ENCODE measurements at regions not wholly inside any gene's neighbourhood (a gene's known extent, or its start where the extent isn't known, plus 50 kb on each side); places are given as distances from the start of the nearest gene placed in this dataset.

DNA sequence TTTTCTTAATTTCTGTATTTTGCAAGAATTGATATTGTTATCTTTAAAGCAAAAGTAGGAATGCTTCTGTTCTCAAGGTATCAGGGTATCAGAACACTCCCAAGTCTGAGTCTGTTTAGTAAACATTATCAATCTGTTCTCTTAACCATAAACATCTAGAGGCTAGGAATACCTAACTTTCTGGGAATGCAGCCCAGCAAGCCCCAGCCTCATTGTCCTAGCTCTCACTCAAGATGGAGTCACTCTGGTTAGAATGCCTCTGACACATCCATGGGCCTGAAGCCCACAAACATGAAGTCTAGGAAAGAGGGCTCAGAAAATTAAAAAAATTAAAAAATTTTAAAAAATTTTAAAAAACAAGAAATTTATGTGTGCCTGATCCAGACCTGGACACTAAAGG is 315.1 kb upstream of the DKK2 start:
- Histone ChIP-seq H4K20me1 (ENCODE audit: insufficient read depth, poor library complexity, severe bottlenecking) (no peaks in the 10 kb centered on the region), H3K36me3 (replicated peaks; ENCODE audit: insufficient read depth, low read depth) (no peaks in the 10 kb centered on the region), H2AFZ (no peak overlapping the region), H3K9me3 (ENCODE audit: low read depth) (no peaks in the 10 kb centered on the region), H3K4me3 (no peak overlapping the region), H3K9me2 (replicated peaks; ENCODE audit: insufficient read depth) (no peaks in the 10 kb centered on the region), H3K4me2 (no peak overlapping the region), H3K79me2 (no peaks in the 10 kb centered on the region), H3K4me1 (ENCODE audit: insufficient read depth) (no peaks in the 10 kb centered on the region), H3K27me3 (no peaks in the 10 kb centered on the region), H3K27ac (no peak overlapping the region)
- no peak for TF ChIP-seq EZH2phosphoT487 (IDR thresholded peaks at IDR 0.05; ENCODE audit: low read depth, severe bottlenecking, unreplicated experiment)
- TF ChIP-seq CTCF (IDR thresholded peaks at IDR 0.05; ENCODE audit: poor library complexity) = no peak
- no peak for TF ChIP-seq EZH2 (IDR thresholded peaks at IDR 0.05; ENCODE audit: borderline replicate concordance)
- DNase-seq (ENCODE audit: low spot score) = no peak

DNA sequence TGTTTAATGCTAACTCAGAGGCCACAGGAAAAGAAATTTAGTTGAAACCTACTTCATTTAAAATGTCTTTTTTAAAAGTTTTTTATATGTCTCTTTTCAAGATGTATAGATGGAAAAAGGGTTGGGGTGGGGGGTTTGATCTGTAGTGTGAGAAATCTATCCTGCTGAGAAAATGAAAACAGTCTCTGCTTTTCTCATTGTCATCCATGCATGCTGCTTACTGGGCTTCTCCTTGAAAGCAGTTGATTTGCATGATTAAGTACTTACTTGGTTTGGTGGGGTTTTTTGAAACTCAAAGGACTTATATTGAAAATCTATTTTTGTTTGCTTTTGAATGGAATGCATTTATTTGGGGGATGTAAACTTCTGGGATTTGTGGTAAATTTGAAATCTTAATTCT is 313.6 kb upstream of the DKK2 start:
- Histone ChIP-seq H3K4me2 (no peak overlapping the region), H4K20me1 (ENCODE audit: insufficient read depth, poor library complexity, severe bottlenecking) (no peaks in the 10 kb centered on the region), H3K4me1 (ENCODE audit: insufficient read depth) (no peaks in the 10 kb centered on the region), H3K36me3 (replicated peaks; ENCODE audit: insufficient read depth, low read depth) (no peaks in the 10 kb centered on the region), H2AFZ (no peak overlapping the region), H3K27ac (no peak overlapping the region), H3K79me2 (no peaks in the 10 kb centered on the region), H3K9me2 (replicated peaks; ENCODE audit: insufficient read depth) (no peaks in the 10 kb centered on the region), H3K9me3 (ENCODE audit: low read depth) (no peaks in the 10 kb centered on the region), H3K4me3 (no peak overlapping the region), H3K27me3 (no peaks in the 10 kb centered on the region)
- TF ChIP-seq CTCF (IDR thresholded peaks at IDR 0.05; ENCODE audit: poor library complexity) (no peak), EZH2phosphoT487 (IDR thresholded peaks at IDR 0.05; ENCODE audit: low read depth, severe bottlenecking, unreplicated experiment) (no peak), EZH2 (IDR thresholded peaks at IDR 0.05; ENCODE audit: borderline replicate concordance) (no peak)
- no peak for DNase-seq (ENCODE audit: low spot score)

GRCh38 chr4:107349266-107349665 is 313.2 kb upstream of the DKK2 start:
- no peak overlapping the region for H2AFZ ChIP-seq
- H3K79me2 ChIP-seq = no peaks in the 10 kb centered on the region
- H3K36me3 ChIP-seq (replicated peaks; ENCODE audit: insufficient read depth, low read depth) = no peaks in the 10 kb centered on the region
- no peak for DNase-seq (ENCODE audit: low spot score)
- no peak overlapping the region for H3K4me2 ChIP-seq
- H3K27me3 ChIP-seq = no peaks in the 10 kb centered on the region
- H4K20me1 ChIP-seq (ENCODE audit: insufficient read depth, poor library complexity, severe bottlenecking) = no peaks in the 10 kb centered on the region
- no peaks in the 10 kb centered on the region for H3K9me2 ChIP-seq (replicated peaks; ENCODE audit: insufficient read depth)
- H3K27ac ChIP-seq = no peak overlapping the region
- H3K9me3 ChIP-seq (ENCODE audit: low read depth) = no peaks in the 10 kb centered on the region
- no peak overlapping the region for H3K4me3 ChIP-seq
- TF ChIP-seq CTCF (IDR thresholded peaks at IDR 0.05; ENCODE audit: poor library complexity) = no peak
- TF ChIP-seq EZH2phosphoT487 (IDR thresholded peaks at IDR 0.05; ENCODE audit: low read depth, severe bottlenecking, unreplicated experiment) = no peak
- no peak for TF ChIP-seq EZH2 (IDR thresholded peaks at IDR 0.05; ENCODE audit: borderline replicate concordance)
- 47% methylated on average over 1 of the region's 1 CpG for WGBS (ENCODE audit: low lambda C conversion rate, missing lambda C conversion rate)
- no peaks in the 10 kb centered on the region for H3K4me1 ChIP-seq (ENCODE audit: insufficient read depth)

Data from hepatocyte (in vitro differentiated cells).